ENCODE measurements at regions not wholly inside any gene's neighbourhood (a gene's known extent, or its start where the extent isn't known, plus 50 kb on each side); places are given as distances from the start of the nearest gene placed in this dataset.
"Not testable (repeated sequence)": the region's sequence is repeated elsewhere in the genome, so short reads cannot be mapped to it uniquely, and the experiment has no call there.

DNA sequence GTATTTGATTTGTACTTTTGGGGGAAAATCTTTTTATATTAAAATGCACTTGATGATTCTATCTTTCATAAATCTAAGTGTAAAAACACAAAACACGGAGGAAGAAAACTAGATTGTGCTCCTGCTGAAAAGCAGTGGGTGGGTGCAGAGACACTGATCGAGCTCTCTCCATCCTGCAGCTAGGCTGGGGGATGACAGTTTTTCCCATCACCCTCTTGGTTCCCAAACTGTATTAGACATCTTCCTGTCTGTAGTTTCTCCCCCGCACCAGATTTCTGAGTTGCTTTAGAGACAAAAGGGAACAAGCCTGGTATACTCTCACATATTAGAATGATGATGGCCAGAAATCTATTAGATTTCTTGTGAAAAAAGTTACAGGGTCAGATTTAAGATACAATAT is 99.6 kb downstream of the FAM114A2 start:
- no peak for DNase-seq

- DNase-seq, result no peak
Measured at GRCh38 chr5:153938191-153938842, 100.4 kb downstream of the FAM114A2 start.

GRCh38 chr5:153937661-153938060 is 101.0 kb downstream of the FAM114A2 start:
- DNase-seq, result no peak

GRCh38 chr5:153935151-153935550 is 103.6 kb downstream of the FAM114A2 start:
- not testable (repeated sequence) for DNase-seq

DNA sequence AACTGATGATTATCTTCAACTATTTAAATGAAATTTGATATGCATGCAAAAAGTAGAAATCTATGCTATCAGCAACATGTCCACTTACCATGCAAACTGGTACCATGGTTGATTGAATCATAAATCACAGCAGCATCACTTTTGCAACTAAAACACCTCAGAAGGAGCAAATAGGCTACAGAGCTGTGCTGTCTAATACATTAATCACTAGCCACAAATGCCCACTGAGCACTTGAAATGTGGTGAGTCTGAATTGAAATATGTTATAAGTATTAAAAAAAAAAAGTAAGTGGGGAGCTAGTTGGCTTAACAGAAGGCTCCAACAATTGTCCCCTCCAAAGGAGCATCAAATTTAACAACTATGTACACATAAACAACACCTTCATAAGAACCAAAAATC is 112.5 kb downstream of the FAM114A2 start:
- no peak for DNase-seq

- no peak for DNase-seq
Measured at GRCh38 chr5:153919161-153919560, 119.5 kb downstream of the FAM114A2 start.

- DNase-seq, result no peak
Measured at GRCh38 chr5:153907170-153907775, 131.4 kb downstream of the FAM114A2 start.

DNA sequence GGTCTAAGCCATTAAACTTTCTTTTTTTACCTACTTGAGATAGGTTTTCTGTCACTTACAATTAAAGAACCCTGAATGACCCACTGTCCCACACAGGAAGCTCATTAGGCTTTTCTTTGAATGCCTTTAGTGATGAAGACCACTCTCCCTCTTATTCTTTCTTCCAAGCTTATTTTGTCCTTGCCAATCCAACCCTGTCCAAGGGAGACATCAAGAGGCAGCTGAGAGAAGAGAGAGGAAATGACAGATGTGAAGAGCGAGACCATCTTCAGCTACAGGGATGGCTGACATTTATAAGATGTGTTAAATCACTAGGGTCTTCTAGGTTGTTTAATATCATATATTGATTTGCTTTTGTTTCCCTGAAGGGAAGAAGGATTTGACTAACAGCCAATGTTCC is 133.5 kb downstream of the FAM114A2 start:
- DNase-seq, result no peak

DNA sequence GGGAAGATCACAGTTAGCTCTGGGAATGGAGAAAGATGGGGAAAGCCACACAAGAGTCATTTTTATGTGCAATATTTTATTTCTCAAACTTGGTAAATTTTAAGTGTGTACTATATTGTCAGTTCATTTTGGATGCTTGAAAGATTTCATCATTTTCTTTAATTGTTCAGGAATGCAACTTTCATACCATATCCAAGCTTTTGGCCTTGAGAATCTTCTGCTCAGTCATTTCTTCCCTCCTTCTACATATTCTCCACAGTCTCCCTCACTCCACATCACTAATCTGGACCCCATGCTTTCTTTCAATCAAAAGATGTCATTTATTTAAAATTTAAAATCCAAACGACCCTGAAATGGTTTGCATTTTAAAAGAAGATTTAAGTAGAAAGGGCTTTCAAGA is 135.4 kb downstream of the FAM114A2 start:
- no peak for DNase-seq

GRCh38 chr5:153902016-153902415 is 136.7 kb downstream of the FAM114A2 start:
- DNase-seq, result no peak

- DNase-seq, result no peak
Measured at GRCh38 chr5:153901449-153901848, 137.3 kb downstream of the FAM114A2 start.

GRCh38 chr5:153900703-153901395 is 137.9 kb downstream of the FAM114A2 start:
- DNase-seq, result peak in 1 of 2 experiments; percentile 21

DNA sequence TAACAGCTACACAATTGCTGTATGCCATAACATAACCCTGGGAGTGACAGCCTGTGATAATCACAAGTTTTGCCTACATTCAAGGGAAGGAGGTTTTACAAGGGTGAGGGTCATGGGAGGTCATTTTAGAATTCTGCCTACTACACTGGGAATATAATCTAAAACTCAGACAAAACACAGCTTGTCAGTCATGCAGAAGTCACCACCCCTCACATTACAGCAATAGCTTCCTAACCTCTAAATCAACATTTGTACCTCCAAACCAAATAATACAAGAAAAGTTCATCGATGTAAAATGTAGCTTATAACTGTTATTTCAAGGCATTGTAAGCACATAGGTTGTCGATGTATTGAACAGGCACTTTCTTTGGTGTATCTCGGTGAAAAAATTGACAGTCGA is 139.0 kb downstream of the FAM114A2 start:
- DNase-seq, result no peak

DNA sequence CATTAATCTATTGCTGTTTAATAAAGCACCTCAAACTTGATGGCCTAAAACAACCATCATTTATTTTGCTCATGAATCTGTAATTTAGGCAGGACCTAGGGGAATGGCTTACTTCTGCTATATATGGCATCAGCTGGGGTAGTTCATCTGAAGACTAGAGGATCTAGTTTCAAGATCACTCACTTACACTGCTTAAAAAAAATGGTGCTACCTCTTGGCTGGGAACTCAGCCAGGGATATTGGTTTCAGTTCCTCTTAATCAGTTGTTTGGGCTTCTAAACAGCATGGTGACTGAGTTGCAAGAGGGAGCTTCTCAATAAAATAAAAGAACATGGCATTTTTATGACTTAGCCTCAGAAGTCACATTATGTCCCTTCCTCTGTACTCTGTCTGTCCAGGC is 142.0 kb downstream of the FAM114A2 start:
- DNase-seq, result no peak

- no peak for DNase-seq
Measured at GRCh38 chr5:153896117-153896516, 142.6 kb downstream of the FAM114A2 start.

DNA sequence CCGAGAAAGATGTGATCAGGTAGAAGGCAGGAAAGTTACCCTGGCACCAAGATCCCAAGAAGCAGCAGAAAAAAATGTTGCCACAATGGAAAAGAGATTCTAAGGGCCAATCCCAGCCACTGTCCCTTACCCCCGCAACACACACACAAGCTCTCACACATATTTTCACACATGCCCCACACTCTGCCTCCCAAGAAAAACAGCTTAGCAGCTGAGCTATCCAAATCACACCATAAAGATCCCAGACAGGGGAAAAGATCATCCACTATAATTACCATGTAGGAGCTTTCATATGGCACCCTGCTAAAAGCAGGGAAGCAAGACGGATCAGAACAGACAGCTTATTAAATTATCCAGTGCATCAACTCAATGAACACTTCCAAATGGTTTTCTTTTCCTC is 143.4 kb downstream of the FAM114A2 start:
- DNase-seq, result no peak

- no peak for DNase-seq
Measured at GRCh38 chr5:153893817-153894216, 144.9 kb downstream of the FAM114A2 start.

GRCh38 chr5:153891394-153891793 is 147.3 kb downstream of the FAM114A2 start:
- DNase-seq, result no peak

DNA sequence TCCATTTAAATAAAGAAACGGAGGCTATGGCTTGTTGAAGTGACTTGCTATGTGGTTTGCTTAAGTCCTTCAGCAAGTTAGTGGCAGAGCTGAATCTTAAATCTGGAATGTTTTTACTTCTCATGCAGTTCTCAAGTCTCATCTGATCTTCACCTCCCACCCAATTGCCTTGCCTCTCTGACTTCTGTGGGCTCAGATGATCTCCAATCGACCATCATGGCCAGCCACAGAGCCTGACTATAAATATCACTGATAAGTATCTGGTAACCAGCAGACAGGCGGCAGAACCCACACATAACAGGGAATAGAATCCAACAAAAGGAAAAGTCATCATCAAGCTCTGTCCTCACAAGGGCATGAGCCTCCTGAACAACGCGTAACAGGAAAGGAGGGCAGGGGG is 149.9 kb downstream of the FAM114A2 start:
- no peak for DNase-seq

- DNase-seq, result no peak
Measured at GRCh38 chr5:153885141-153885540, 153.6 kb downstream of the FAM114A2 start.

DNA sequence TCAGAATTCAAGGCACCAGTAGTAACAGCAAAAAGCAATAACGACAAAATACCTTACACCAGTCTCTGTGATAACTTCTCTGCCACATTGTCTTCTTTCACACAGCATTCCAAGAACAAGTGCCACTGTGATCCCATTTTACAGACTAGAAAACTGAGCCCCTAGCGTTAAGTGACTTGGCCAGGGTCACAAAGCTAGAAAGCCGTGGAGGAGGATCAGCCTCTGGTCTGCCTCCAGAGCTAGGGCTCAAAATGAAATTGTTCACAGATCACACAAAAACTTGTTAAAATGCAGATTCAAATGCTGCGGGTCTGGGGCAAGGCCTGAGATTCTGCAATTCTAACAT is 154.1 kb downstream of the FAM114A2 start:
- DNase-seq, result no peak

DNA sequence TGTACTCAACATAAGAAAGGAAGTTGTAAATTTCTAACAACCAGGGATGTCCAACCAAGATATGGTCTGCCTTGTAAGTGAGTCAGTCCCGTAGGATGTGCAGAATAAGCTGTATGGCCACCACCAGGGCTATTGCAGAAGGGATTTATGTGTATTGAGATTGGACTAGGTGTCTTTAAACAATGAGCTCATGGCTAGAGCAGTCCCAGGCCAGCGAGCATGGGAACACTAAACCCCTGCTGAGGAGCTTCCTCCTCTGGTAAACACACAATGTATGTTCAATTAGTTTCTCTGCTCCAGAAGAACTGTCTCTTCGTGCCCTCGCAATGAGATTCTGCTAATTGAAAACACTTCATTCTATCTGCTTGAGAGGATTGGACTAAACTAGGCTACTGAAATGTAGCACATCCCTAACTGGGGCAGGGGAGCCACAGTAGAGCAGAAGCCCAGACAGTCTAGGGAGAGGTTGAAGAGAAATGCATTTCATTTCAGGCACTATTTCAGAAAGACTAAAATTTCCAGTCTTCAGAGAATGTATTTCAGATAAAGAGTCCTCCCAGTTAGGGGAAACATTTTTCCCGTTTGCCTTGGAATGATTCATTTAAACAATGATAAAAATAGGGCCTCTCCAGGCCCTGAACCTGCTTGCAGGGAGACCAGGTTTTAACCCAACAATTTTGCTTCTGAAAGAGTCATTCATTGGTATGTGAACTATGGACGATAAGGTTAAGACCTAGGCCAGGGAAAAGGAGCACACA is 154.7 kb downstream of the FAM114A2 start:
- DNase-seq, result no peak

GRCh38 chr5:153881687-153882086 is 157.0 kb downstream of the FAM114A2 start:
- no peak for DNase-seq

GRCh38 chr5:153880106-153880505 is 158.6 kb downstream of the FAM114A2 start:
- no peak for DNase-seq

Measured in SW 1271 (cell line).